ENCODE measurements at regions not wholly inside any gene's neighbourhood (a gene's known extent, or its start where the extent isn't known, plus 50 kb on each side); places are given as distances from the start of the nearest gene placed in this dataset.
"Not testable (repeated sequence)": the region's sequence is repeated elsewhere in the genome, so short reads cannot be mapped to it uniquely, and the experiment has no call there.

- Mint-ChIP-seq H3K27me3 (ENCODE audit: low read depth) (peaks cover 35% of the 10 kb centered on the region), H3K4me3 (no peak overlapping the region), H3K4me1 (ENCODE audit: low read depth) (peaks cover 2% of the 10 kb centered on the region), H3K27ac (no peak overlapping the region), H3K36me3 (ENCODE audit: low read depth) (no peaks in the 10 kb centered on the region), H3K9me3 (no peaks in the 10 kb centered on the region)
- CTCF ChIA-PET, result no interaction called here
- DNase-seq, result no peak
- intact Hi-C loops (cut with micrococcal nuclease), result loop anchor here (1.0 kb wide), 1 partner anchor 28 kb away; no protein-coding TSS in a partner anchor
Measured at GRCh38 chr13:24931450-24932251, 164.3 kb upstream of the PABPC3 start.

DNA sequence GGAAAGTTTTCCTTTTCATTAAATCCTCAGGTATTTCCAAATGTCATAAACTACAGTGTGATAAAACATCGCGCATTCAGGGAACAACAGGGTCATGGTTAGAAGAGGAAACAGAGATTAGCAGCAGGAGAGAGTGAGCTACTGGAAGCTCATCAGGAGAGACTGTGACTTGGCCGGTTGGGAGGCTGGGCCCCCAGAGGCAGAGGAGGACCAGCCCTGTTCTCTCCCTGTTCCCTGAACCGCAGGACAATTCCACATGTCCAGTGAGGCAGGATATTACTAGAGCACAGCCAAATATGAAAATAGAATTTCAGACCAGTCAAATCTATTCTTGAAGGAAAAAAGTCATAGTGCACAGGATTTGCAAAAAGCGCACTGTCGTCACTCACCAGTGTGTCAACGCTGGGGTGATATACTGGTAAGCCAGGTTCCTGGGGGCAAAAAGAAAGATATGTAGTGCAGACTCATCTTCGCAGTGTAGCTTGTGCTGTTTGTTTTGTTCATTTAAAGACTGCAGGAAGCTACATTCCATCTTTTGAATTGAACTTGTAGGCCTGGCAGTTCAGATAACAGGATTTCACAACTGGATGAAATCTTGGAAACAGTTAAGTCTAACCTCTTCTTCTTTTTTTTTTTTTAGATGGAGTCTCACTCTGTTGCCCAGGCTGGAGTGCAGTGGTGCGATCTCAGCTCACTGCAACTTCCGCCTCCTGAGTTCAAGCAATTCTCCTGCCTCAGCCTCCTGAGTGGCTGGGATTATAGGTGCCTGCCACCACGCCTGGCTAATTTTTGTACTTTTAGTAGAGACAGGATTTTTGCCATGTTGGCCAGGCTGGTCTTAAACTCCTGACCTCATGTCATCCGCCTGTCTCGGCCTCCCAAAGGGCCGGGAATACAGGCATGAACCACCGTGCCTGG lies 162.6 kb upstream of the PABPC3 start:
- H3K4me3 Mint-ChIP-seq; H3K9me3 Mint-ChIP-seq; DNase-seq; H3K36me3 Mint-ChIP-seq (ENCODE audit: low read depth); H3K27ac Mint-ChIP-seq; H3K4me1 Mint-ChIP-seq (ENCODE audit: low read depth); intact Hi-C loops (cut with micrococcal nuclease): not testable (repeated sequence)
- CTCF ChIA-PET, result interaction anchor here (0.6 kb wide), 2 partner anchors 250 to 1659 kb away, joined by 4 read pairs; no protein-coding TSS in a partner anchor
- peaks cover 40% of the 10 kb centered on the region for H3K27me3 Mint-ChIP-seq (ENCODE audit: low read depth)

- DNase-seq; H3K36me3 Mint-ChIP-seq (ENCODE audit: low read depth); H3K27ac Mint-ChIP-seq; CTCF ChIA-PET; H3K4me1 Mint-ChIP-seq (ENCODE audit: low read depth); intact Hi-C loops (cut with micrococcal nuclease); H3K4me3 Mint-ChIP-seq; H3K9me3 Mint-ChIP-seq: not testable (repeated sequence)
- peaks cover 40% of the 10 kb centered on the region for H3K27me3 Mint-ChIP-seq (ENCODE audit: low read depth)
Measured at GRCh38 chr13:24934024-24934385, 161.9 kb upstream of the PABPC3 start.

DNA sequence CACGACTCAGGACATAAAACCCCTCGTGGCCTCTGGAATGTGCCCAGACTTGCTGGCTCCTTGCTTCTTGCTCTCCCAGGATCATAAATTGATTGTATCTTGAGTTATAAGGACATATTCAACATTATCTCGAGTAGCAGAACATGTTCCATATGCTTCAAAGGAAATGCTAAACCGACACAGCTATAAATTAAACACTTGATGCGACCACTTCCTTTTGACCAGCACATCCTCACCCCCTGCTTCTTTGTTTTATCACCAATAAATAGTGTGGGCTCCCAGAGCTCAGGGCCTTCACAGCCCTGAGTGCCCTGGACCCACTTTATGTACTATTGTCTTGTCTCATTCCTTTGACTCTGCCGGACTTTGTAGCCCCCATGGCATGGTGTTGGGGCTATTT lies 157.0 kb upstream of the PABPC3 start:
- H3K27ac Mint-ChIP-seq, result no peak overlapping the region

GRCh38 chr13:24941023-24941713 lies 154.8 kb upstream of the PABPC3 start:
- CTCF ChIA-PET; intact Hi-C loops (cut with micrococcal nuclease); H3K36me3 Mint-ChIP-seq (ENCODE audit: low read depth); H3K9me3 Mint-ChIP-seq; DNase-seq; H3K4me3 Mint-ChIP-seq; H3K4me1 Mint-ChIP-seq (ENCODE audit: low read depth); H3K27ac Mint-ChIP-seq: not testable (repeated sequence)
- peaks cover 20% of the 10 kb centered on the region for H3K27me3 Mint-ChIP-seq (ENCODE audit: low read depth)

More for the DNA sequence above, 157.0 kb upstream of the PABPC3 start:
- H3K36me3 Mint-ChIP-seq (ENCODE audit: low read depth), result no peaks in the 10 kb centered on the region
- no peak for DNase-seq
- no peak overlapping the region for H3K4me3 Mint-ChIP-seq
- H3K9me3 Mint-ChIP-seq, result peaks cover 3% of the 10 kb centered on the region
- H3K27me3 Mint-ChIP-seq (ENCODE audit: low read depth), result peaks cover 20% of the 10 kb centered on the region
- CTCF ChIA-PET, result interaction anchor here (0.6 kb wide), 1 partner anchor 243 kb away, joined by 4 read pairs; no protein-coding TSS in a partner anchor
- intact Hi-C loops (cut with micrococcal nuclease), result no loop called here
- no peaks in the 10 kb centered on the region for H3K4me1 Mint-ChIP-seq (ENCODE audit: low read depth)

GRCh38 chr13:24943136-24943535 lies 152.8 kb upstream of the PABPC3 start:
- Mint-ChIP-seq H3K4me1 (ENCODE audit: low read depth) (no peaks in the 10 kb centered on the region), H3K36me3 (ENCODE audit: low read depth) (no peaks in the 10 kb centered on the region), H3K27me3 (ENCODE audit: low read depth) (peaks cover 23% of the 10 kb centered on the region), H3K9me3 (no peaks in the 10 kb centered on the region), H3K27ac (no peak overlapping the region), H3K4me3 (no peak overlapping the region)
- intact Hi-C loops (cut with micrococcal nuclease), result no loop called here
- CTCF ChIA-PET, result no interaction called here
- DNase-seq, result no peak

- H3K9me3 Mint-ChIP-seq; H3K36me3 Mint-ChIP-seq (ENCODE audit: low read depth); CTCF ChIA-PET; DNase-seq; intact Hi-C loops (cut with micrococcal nuclease); H3K4me3 Mint-ChIP-seq; H3K4me1 Mint-ChIP-seq (ENCODE audit: low read depth); H3K27ac Mint-ChIP-seq: not testable (repeated sequence)
- H3K27me3 Mint-ChIP-seq (ENCODE audit: low read depth), result peaks cover 23% of the 10 kb centered on the region
Measured at GRCh38 chr13:24944073-24944472, 151.9 kb upstream of the PABPC3 start.

- H3K27ac Mint-ChIP-seq; H3K9me3 Mint-ChIP-seq; intact Hi-C loops (cut with micrococcal nuclease); H3K4me3 Mint-ChIP-seq; DNase-seq; H3K4me1 Mint-ChIP-seq (ENCODE audit: low read depth); H3K36me3 Mint-ChIP-seq (ENCODE audit: low read depth): not testable (repeated sequence)
- CTCF ChIA-PET, result interaction anchor here (0.6 kb wide), 1 partner anchor 635 kb away, joined by 3 read pairs; no protein-coding TSS in a partner anchor
- H3K27me3 Mint-ChIP-seq (ENCODE audit: low read depth), result peaks cover 26% of the 10 kb centered on the region
Measured at GRCh38 chr13:24948977-24949376, 147.0 kb upstream of the PABPC3 start.

- DNase-seq; H3K4me3 Mint-ChIP-seq; H3K27ac Mint-ChIP-seq; H3K36me3 Mint-ChIP-seq (ENCODE audit: low read depth); intact Hi-C loops (cut with micrococcal nuclease); H3K9me3 Mint-ChIP-seq; H3K4me1 Mint-ChIP-seq (ENCODE audit: low read depth): not testable (repeated sequence)
- CTCF ChIA-PET, result interaction anchor here (0.7 kb wide), 1 partner anchor 164 kb away, joined by 4 read pairs; no protein-coding TSS in a partner anchor
- H3K27me3 Mint-ChIP-seq (ENCODE audit: low read depth), result peaks cover 23% of the 10 kb centered on the region
Measured at GRCh38 chr13:24950611-24951010, 145.3 kb upstream of the PABPC3 start.

- not testable (repeated sequence) for H3K36me3 Mint-ChIP-seq (ENCODE audit: low read depth); DNase-seq; H3K9me3 Mint-ChIP-seq; H3K4me3 Mint-ChIP-seq; H3K27ac Mint-ChIP-seq; H3K4me1 Mint-ChIP-seq (ENCODE audit: low read depth); H3K27me3 Mint-ChIP-seq (ENCODE audit: low read depth)
- CTCF ChIA-PET, result interaction anchor here (0.7 to 2.3 kb wide), 4 partner anchors 58 to 1565 kb away, joined by 3 to 5 read pairs (median 4); no protein-coding TSS in a partner anchor
- intact Hi-C loops (cut with micrococcal nuclease), result loop anchor here (5.0 to 10.0 kb wide), 3 partner anchors 103 to 276 kb away; no protein-coding TSS in a partner anchor
Measured at GRCh38 chr13:24967970-24968369, 128.0 kb upstream of the PABPC3 start.

GRCh38 chr13:24968416-24968815 lies 127.5 kb upstream of the PABPC3 start:
- CTCF ChIA-PET, result interaction anchor here (0.7 to 2.3 kb wide), 6 partner anchors 27 to 1565 kb away, joined by 3 to 6 read pairs (median 4); no protein-coding TSS in a partner anchor
- not testable (repeated sequence) for H3K27me3 Mint-ChIP-seq (ENCODE audit: low read depth); DNase-seq; H3K36me3 Mint-ChIP-seq (ENCODE audit: low read depth); H3K9me3 Mint-ChIP-seq; H3K27ac Mint-ChIP-seq; H3K4me1 Mint-ChIP-seq (ENCODE audit: low read depth); H3K4me3 Mint-ChIP-seq
- intact Hi-C loops (cut with micrococcal nuclease), result loop anchor here (5.0 to 10.0 kb wide), 3 partner anchors 104 to 276 kb away; no protein-coding TSS in a partner anchor

GRCh38 chr13:24973102-24973501 lies 122.8 kb upstream of the PABPC3 start:
- CTCF ChIA-PET, result interaction anchor here (1.1 kb wide), 1 partner anchor 22 kb away, joined by 5 read pairs; no protein-coding TSS in a partner anchor
- not testable (repeated sequence) for H3K9me3 Mint-ChIP-seq; H3K36me3 Mint-ChIP-seq (ENCODE audit: low read depth)

More at GRCh38 chr13:24973102-24973501, 122.8 kb upstream of the PABPC3 start:
- intact Hi-C loops (cut with micrococcal nuclease); H3K27ac Mint-ChIP-seq; DNase-seq; H3K4me1 Mint-ChIP-seq (ENCODE audit: low read depth); H3K4me3 Mint-ChIP-seq: not testable (repeated sequence)
- peaks cover 12% of the 10 kb centered on the region for H3K27me3 Mint-ChIP-seq (ENCODE audit: low read depth)
